Naive thymus-derived CD8-positive, alpha-beta T cell (primary cell): ENCODE measurements at regions not wholly inside any gene's neighbourhood (a gene's known extent, or its start where the extent isn't known, plus 50 kb on each side); places are given as distances from the start of the nearest gene placed in this dataset.
A peak's percentile ranks its signal among the peaks of the same experiment; 100 is the strongest.

ENCODE experiments used
- ATAC-seq, 2 donors: fragments of 150-1000 bp; cut with Tn5 transposase in 1 of 2; sonication (Bioruptor Pico), chemical (Tn5 transposase) in 1 of 2; 1 replicate in 1 of 2; 2 replicates in 1 of 2; pipeline ENCODE4 v1.10.0; 2021; ENCODE audit warnings: mild to moderate bottlenecking in 2 of 2, moderate library complexity in 2 of 2
- POLR2A ChIA-PET: fragments of 350-600 bp; sonication (Branson Sonifier 250); formaldehyde crosslinking; loops from one replicate; lab custom pipeline; 2021; ENCODE audit warnings: antibody characterized with exemption; lab: Charles Lee
- DNase-seq, 10 donors: peaks; one replicate each; pipeline versions ENCODE4 v3.0.0 to v3.0.0-alpha.2; 2020 to 2022
- H3K27ac Mint-ChIP-seq, 10 donors: one replicate each; pipeline ENCODE4 v1.8.0; 2020 to 2022; ENCODE audit warnings: mild to moderate bottlenecking in 10 of 10, mixed read lengths in 10 of 10, moderate library complexity in 4 of 10, inconsistent platforms in 1 of 10
- H3K27me3 Mint-ChIP-seq, 5 donors: one replicate each; pipeline ENCODE4 v1.8.0; 2021 to 2022; ENCODE audit warnings: mixed read lengths in 5 of 5
- H3K36me3 Mint-ChIP-seq, 3 donors: one replicate each; pipeline ENCODE4 v1.8.0; 2020 to 2022; ENCODE audit warnings: mixed read lengths in 3 of 3, mild to moderate bottlenecking in 2 of 3, inconsistent platforms in 1 of 3
- H3K4me1 Mint-ChIP-seq, 4 donors: one replicate each; pipeline ENCODE4 v1.8.0; 2021 to 2022; ENCODE audit warnings: mixed read lengths in 4 of 4
- H3K4me3 Mint-ChIP-seq, 10 donors: one replicate each; pipeline ENCODE4 v1.8.0; 2020 to 2022; ENCODE audit warnings: mild to moderate bottlenecking in 10 of 10, mixed read lengths in 10 of 10, moderate library complexity in 6 of 10, inconsistent platforms in 1 of 10
- H3K9me3 Mint-ChIP-seq, 9 donors: one replicate each; pipeline ENCODE4 v1.8.0; 2020 to 2022; ENCODE audit warnings: mixed read lengths in 9 of 9, mild to moderate bottlenecking in 3 of 9, inconsistent platforms in 1 of 9, moderate library complexity in 1 of 9

DNA sequence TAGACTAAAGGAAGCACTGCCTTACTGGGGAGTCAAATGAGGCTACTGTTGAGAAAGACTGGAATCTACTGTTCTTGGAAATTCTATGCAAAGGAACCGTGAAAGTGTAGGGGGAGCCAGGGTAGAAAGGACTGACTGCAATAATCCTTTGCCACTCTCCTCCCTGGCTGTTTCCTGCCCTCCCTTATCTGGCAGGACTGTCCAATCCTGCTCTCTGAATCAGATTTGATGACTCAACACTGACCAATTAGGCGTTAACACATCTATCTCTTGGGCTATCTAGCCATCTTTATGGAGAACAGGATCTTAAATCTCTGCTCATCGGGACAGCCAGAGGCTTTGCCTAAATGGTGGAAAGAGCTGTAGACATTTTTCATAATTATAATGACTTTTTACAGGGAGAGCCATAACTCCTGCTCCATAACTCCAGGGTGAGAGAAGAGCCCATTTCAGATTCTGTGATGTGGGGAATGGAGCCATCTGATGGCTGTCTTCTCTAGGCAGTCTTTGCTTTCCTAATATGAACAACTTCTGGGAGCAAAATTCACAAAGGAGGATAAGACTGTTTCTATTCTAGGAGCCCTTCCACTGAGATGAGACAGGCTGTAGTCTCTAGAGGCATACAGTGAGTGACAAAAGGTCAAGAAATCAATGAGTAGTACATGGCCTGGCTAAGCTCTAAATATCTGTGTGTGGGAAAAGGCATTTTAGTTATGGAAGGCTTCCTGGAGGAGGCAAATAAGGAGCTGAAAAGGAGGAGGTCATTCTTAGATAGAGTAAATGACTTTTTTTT lies 68.9 kb upstream of the CISTR start:
- POLR2A ChIA-PET = no interaction called here

DNA sequence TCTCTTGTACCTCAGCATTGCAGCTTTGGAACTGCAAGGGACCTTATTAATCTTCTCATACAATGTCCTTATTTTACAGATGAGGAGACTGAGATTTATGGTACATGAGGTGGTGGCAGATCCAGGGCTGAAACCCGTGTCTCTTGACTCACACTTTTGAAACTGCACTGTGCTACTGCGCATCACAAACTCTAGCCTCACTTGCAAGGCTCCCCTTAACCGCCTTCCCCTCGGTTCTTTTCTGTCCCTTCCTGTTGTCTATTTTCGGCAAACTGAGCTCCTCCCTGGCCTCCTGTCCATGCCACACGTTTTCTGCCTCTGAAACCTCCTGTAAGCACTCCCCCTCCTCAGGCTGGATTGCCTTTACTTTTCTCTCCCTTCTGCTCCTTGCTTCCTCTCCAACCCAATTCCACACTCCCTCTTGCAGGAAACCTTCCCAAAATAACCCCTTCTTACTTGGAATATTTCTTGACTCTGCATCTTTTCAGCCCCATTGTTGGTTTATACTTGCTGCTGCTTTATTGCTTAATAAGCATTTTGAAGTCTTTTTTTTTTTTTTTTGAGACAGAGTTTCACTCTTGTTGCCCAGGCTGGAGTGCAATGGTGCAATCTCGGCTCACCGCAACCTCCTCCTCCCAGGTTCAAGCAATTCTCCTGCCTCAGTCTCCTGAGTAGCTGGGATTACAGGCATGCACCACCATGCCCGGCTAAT lies 72.4 kb upstream of the CISTR start:
- Mint-ChIP-seq H3K4me1 (no peaks in the 10 kb centered on the region), H3K4me3 (no peak overlapping the region), H3K27ac (no peak overlapping the region), H3K27me3 (peaks cover 32 to 89% (median 57%) of the 10 kb centered on the region in 5 donors), H3K9me3 (no peaks in the 10 kb centered on the region), H3K36me3 (no peaks in the 10 kb centered on the region)
- ATAC-seq = no peak
- POLR2A ChIA-PET = no interaction called here
- DNase-seq = no peak

More for the DNA sequence above, 68.9 kb upstream of the CISTR start:
- no peaks in the 10 kb centered on the region for H3K9me3 Mint-ChIP-seq
- ATAC-seq (no peak), DNase-seq (no peak)
- peaks cover 53 to 89% (median 78%) of the 10 kb centered on the region in 5 donors for H3K27me3 Mint-ChIP-seq
- no peak overlapping the region for H3K4me3 Mint-ChIP-seq
- H3K4me1 Mint-ChIP-seq = no peaks in the 10 kb centered on the region
- H3K27ac Mint-ChIP-seq = no peak overlapping the region
- peaks cover 0 to 2% (median 0%) of the 10 kb centered on the region in 3 donors for H3K36me3 Mint-ChIP-seq

DNA sequence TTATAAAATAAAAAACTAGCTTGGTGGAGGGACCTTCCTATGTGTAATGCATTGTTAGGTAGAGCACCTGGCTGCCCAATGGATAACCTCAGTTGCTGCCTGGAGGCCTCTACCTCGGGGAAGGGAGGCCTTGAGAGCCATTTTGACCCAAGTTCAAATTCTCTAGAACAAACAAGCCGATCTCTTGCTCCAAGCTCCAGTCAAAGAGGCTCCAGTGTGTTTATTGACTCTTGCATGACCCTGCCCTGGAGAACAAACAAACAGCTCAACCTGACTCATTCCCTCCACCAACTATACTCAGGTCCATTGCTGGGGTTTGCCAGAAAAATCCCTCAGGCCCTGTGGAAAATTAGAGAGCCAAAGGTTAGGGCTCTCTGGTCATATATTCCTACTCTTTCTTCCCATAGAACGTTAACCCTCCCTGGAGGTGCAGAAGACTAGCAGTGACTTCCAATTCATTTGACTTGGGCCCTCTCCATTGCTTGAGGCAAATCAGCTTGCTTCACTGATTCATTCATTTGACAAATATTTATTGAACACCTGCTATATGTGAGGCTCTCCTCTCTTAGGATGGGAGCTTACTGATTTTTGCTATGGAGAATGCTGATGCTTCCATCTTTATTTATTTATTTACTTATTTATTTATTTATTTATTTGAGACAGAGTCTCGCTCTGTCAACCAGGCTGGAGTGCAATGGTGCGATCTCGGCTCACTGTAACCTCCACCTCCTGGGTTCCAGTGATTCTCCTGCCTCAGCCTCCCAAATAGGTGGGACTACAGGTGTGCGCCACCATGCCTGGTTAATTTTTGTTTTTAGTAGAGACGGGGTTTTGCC lies 73.7 kb upstream of the CISTR start:
- DNase-seq (no peak), ATAC-seq (no peak)
- peaks cover 24 to 78% (median 45%) of the 10 kb centered on the region in 5 donors for H3K27me3 Mint-ChIP-seq
- no peaks in the 10 kb centered on the region for H3K4me1 Mint-ChIP-seq
- no peak overlapping the region for H3K27ac Mint-ChIP-seq
- H3K4me3 Mint-ChIP-seq = no peak overlapping the region
- no peaks in the 10 kb centered on the region for H3K9me3 Mint-ChIP-seq
- H3K36me3 Mint-ChIP-seq = no peaks in the 10 kb centered on the region
- POLR2A ChIA-PET = no interaction called here

DNA sequence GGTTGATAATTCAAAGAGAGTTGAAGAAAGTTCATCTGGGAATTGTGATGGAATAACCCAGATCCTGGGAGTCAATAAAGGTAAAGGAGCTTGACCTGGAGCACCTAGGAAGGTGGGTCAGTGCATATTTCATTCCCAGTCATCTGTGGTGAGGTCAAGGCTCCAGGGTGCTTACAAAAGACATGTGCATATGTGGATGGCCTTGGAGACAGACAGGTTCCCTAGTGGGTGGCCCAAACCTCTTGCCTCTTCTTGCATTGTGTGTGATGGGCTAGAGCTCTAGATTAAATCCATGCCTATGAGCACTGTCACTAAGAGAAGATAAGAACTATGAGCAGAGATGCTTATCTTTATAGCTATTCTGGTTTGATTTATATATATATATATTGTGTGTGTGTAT lies 75.5 kb upstream of the CISTR start:
- no peaks in the 10 kb centered on the region for H3K36me3 Mint-ChIP-seq

DNA sequence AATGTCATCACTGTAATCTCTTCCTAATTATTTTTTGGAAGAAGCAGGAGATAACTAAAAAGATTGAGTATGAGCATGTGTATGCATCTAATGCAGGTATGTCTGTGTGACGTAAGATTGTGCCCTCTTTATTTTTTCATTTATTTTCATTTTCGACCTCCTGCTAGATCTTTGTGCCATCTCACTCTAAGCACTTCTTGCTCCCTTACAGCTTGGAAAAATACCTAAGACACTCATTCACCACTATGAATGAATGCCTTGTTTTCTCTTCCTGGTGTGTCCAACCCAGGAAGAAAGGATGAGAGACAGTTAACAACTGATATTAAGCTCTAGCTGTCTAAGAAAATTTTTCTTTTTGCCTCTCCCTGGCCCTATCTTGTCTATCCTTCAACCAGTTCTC lies 76.8 kb upstream of the CISTR start:
- DNase-seq (no peak), ATAC-seq (no peak)
- Mint-ChIP-seq H3K27me3 (peaks cover 15 to 69% (median 29%) of the 10 kb centered on the region in 5 donors), H3K36me3 (no peaks in the 10 kb centered on the region), H3K4me1 (no peaks in the 10 kb centered on the region), H3K4me3 (no peak overlapping the region), H3K9me3 (no peaks in the 10 kb centered on the region), H3K27ac (no peak overlapping the region)
- POLR2A ChIA-PET = no interaction called here

More for the DNA sequence above, 75.5 kb upstream of the CISTR start:
- POLR2A ChIA-PET = no interaction called here
- Mint-ChIP-seq H3K27me3 (peaks cover 19 to 69% (median 35%) of the 10 kb centered on the region in 5 donors), H3K9me3 (no peaks in the 10 kb centered on the region), H3K4me3 (no peak overlapping the region), H3K27ac (no peak overlapping the region), H3K4me1 (no peaks in the 10 kb centered on the region)
- no peak for DNase-seq
- ATAC-seq = no peak

DNA sequence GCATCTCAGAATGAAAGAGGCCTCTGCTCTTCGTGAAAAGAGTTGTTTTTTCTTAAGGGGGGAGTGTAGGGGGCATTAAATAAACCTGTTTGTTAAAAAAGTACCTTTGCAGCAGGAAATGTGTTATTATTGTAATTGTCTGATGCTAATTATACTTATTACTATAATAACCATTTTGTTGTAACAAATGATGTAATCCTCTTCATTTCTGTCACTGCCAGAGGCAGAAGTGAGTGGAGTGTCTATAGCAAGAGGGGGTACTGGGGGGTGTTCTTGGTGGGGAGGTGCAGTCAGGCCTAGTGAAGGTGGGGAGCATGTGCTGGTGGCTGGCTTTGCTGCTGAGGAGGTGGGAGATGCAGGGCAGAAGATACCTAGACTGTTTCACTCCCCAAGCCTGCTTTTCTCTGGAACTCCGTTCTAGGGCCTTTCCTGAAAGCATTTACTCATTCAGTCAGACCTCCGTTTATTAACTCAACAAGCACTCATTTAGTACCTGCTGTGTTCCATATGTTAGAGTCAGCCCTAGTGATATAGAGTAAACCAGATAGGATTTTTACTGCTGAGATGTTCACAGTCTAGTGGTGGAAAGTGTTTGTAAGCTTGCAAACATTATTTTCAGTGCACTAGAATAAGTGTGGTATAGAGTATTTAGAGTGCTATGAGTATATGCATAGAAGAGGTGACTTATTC lies 77.5 kb upstream of the CISTR start:
- ATAC-seq (no peak), DNase-seq (no peak)
- Mint-ChIP-seq H3K27me3 (peaks cover 19 to 70% (median 33%) of the 10 kb centered on the region in 5 donors), H3K4me3 (no peak overlapping the region), H3K4me1 (no peaks in the 10 kb centered on the region), H3K9me3 (no peaks in the 10 kb centered on the region), H3K27ac (no peak overlapping the region), H3K36me3 (no peaks in the 10 kb centered on the region)
- POLR2A ChIA-PET = no interaction called here

DNA sequence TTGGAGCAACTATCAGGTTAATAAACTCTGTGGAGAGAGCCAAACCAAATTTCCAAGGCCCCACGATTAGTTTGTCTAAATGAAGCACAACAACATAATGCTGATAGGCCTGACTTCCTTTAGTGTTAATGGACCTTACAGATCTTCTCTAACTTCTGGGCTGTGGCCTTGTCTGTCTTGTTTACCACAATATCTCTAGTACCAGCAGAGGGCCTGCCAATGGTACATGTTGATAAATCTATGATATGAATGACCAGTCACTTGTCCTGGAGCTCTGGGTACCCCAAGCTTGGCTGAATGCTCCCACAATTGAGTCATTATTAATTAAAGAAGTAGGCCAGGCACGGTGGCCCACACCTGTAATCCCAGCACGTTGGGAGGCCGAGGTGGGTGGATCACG lies 78.9 kb upstream of the CISTR start:
- H3K4me3 Mint-ChIP-seq = no peak overlapping the region
- H3K36me3 Mint-ChIP-seq = no peaks in the 10 kb centered on the region
- H3K4me1 Mint-ChIP-seq = no peaks in the 10 kb centered on the region
- no peak for ATAC-seq
- POLR2A ChIA-PET = no interaction called here
- H3K27ac Mint-ChIP-seq = no peak overlapping the region
- DNase-seq = no peak
- H3K9me3 Mint-ChIP-seq = no peaks in the 10 kb centered on the region
- peaks cover 20 to 70% (median 35%) of the 10 kb centered on the region in 5 donors for H3K27me3 Mint-ChIP-seq

DNA sequence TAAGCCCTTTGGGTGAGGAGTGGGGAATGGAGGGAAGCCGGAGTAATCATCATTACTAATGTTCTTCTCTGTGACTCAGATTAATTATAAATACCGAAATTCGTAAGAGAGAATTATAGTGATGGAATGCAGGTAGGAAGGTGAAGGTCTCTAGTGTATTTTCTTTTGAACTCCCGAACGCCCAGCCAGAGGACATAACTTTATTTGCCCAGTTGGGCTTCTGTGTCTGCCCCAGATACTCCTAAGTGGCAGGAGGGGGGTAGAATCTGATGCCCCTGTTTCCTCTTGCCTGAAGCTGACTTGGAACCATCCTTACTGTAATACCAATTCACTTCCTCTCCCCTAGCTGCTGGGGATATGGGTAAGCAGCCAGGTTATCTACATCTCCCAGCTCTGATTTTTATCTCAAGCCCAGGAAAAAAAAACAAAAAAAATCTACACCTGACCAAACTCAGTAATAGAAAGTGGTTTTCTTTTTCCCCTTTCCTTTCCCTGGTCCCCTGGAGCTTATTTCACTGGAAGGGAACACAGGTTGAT lies 84.4 kb upstream of the CISTR start:
- no peaks in the 10 kb centered on the region for H3K4me1 Mint-ChIP-seq
- POLR2A ChIA-PET = no interaction called here
- peaks cover 28 to 78% (median 54%) of the 10 kb centered on the region in 5 donors for H3K27me3 Mint-ChIP-seq

DNA sequence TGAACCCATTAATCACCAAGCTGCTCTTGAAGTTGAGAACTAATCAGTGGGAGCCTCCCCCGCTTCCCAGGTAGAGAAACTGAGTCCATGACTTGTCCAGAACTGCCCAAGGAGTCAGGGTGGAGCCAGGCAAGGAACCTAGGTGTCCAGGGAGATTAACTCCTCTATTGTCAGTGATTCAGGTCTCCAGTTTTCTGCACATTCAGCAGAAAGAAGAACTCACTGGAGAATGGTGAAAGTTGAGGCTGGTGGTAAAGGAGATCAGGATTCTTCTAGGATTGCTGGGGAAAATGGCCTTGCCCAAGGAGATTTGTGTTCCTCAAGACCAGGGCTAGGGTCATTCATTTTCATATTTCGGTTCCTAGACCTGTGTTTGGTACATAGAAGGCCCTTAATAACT lies 87.2 kb upstream of the CISTR start:
- H3K27me3 Mint-ChIP-seq = peaks cover 30 to 86% (median 67%) of the 10 kb centered on the region in 5 donors
- no peaks in the 10 kb centered on the region for H3K4me1 Mint-ChIP-seq
- H3K9me3 Mint-ChIP-seq = peaks cover 0 to 2% (median 0%) of the 10 kb centered on the region in 9 donors
- POLR2A ChIA-PET = no interaction called here
- no peak for DNase-seq
- H3K4me3 Mint-ChIP-seq = no peak overlapping the region
- H3K36me3 Mint-ChIP-seq = no peaks in the 10 kb centered on the region
- ATAC-seq = no peak
- H3K27ac Mint-ChIP-seq = no peak overlapping the region

More for the DNA sequence above, 84.4 kb upstream of the CISTR start:
- DNase-seq = no peak
- ATAC-seq = no peak
- no peak overlapping the region for H3K4me3 Mint-ChIP-seq
- H3K27ac Mint-ChIP-seq = no peak overlapping the region
- peaks cover 0 to 2% (median 0%) of the 10 kb centered on the region in 9 donors for H3K9me3 Mint-ChIP-seq
- H3K36me3 Mint-ChIP-seq = no peaks in the 10 kb centered on the region

DNA sequence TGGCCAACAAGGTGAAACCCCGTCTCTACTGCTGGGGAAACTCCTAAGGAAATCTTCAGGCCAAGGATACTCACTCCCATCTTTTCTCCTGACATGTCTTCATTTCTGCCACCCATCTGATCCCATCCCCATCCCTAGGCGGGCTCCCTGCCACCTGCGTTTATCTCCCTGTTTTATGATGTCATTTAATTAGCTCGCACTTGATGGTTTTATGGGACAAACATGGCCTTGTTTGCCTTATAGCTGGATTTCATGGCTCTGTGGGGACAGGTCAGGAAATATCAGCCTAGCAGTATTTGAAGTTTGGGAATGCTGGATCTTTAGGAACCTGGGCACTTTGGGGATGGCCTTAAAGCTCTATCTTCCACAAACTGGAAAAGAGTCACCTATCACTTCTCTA lies 88.5 kb upstream of the CISTR start:
- peaks cover 28 to 86% (median 63%) of the 10 kb centered on the region in 5 donors for H3K27me3 Mint-ChIP-seq
- ATAC-seq = no peak

DNA sequence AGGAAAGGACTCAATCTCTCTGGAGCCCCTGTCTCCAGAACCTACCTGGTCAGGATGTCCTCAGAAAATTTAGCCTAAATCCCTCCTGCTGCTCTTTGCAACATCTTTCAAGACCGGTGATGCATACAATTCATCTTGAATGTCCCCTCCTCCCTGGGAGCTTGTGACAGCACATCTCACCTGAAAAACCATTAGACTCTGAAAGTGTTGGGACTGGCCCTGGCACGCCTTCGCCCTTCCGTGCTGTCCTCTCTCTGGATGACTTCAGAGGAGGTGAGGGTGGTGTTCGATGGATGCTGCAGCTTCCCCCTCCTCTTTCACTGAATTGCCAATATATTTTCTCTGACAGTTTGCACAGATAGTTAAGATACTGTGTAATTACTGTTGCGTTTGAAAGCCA lies 90.9 kb upstream of the CISTR start:
- Mint-ChIP-seq H3K27me3 (peaks cover 26 to 71% (median 58%) of the 10 kb centered on the region in 5 donors), H3K4me1 (no peaks in the 10 kb centered on the region)
- DNase-seq = no peak

More for the DNA sequence above, 88.5 kb upstream of the CISTR start:
- Mint-ChIP-seq H3K36me3 (no peaks in the 10 kb centered on the region), H3K9me3 (peaks cover 0 to 3% (median 0%) of the 10 kb centered on the region in 9 donors), H3K27ac (peak overlapping the region in 1 of 10 donors; percentile 13), H3K4me3 (no peak overlapping the region), H3K4me1 (no peaks in the 10 kb centered on the region)
- POLR2A ChIA-PET = no interaction called here
- DNase-seq = no peak

DNA sequence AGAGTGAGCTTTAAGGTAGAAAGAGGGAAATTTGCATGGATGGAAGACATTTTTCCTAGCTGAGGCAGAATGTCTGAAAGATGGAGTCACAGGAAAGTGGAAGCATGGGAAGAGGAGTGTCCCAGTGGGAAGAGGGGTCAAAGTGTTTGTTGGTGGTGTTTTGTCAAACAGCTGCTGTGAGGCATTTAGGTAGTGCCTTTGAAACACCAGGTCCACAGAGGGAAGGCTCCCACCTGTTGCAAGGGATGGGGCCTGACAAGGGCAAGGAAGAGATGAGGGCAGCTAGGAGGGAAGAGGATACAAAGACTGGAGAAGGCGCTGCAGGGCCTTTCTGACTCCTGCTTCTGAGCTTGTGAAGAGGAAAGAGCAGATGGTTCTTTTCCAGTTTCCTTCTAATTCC lies 91.8 kb upstream of the CISTR start:
- POLR2A ChIA-PET = no interaction called here
- no peak for DNase-seq
- ATAC-seq = no peak
- H3K4me3 Mint-ChIP-seq = no peak overlapping the region
- no peaks in the 10 kb centered on the region for H3K4me1 Mint-ChIP-seq
- no peak overlapping the region for H3K27ac Mint-ChIP-seq
- no peaks in the 10 kb centered on the region for H3K36me3 Mint-ChIP-seq
- peaks cover 27 to 80% (median 63%) of the 10 kb centered on the region in 5 donors for H3K27me3 Mint-ChIP-seq
- H3K9me3 Mint-ChIP-seq = peaks cover 0 to 3% (median 0%) of the 10 kb centered on the region in 9 donors

More for the DNA sequence above, 90.9 kb upstream of the CISTR start:
- POLR2A ChIA-PET = no interaction called here
- peaks cover 0 to 3% (median 0%) of the 10 kb centered on the region in 9 donors for H3K9me3 Mint-ChIP-seq
- no peak overlapping the region for H3K4me3 Mint-ChIP-seq
- H3K27ac Mint-ChIP-seq = no peak overlapping the region
- no peaks in the 10 kb centered on the region for H3K36me3 Mint-ChIP-seq
- ATAC-seq = no peak
